Nephron progenitor cell (in vitro differentiated cells): ENCODE measurements at regions not wholly inside any gene's neighbourhood (a gene's known extent, or its start where the extent isn't known, plus 50 kb on each side); places are given as distances from the start of the nearest gene placed in this dataset.

ENCODE experiments used
- DNase-seq: peaks from one replicate; pipeline ENCODE4 v3.0.0; 2021
- H3K27ac Mint-ChIP-seq: 2 replicates; pipeline ENCODE4 v1.8.0; 2021; ENCODE audit warnings: mild to moderate bottlenecking, moderate library complexity, mixed read lengths
- H3K27me3 Mint-ChIP-seq: 2 replicates; pipeline ENCODE4 v1.8.0; 2021; ENCODE audit warnings: mild to moderate bottlenecking, low read depth, mixed read lengths; ENCODE audit not compliant: poor library complexity
- H3K36me3 Mint-ChIP-seq: 2 replicates; pipeline ENCODE4 v1.8.0; 2021; ENCODE audit warnings: low read depth, mixed read lengths
- H3K4me1 Mint-ChIP-seq: 2 replicates; pipeline ENCODE4 v1.8.0; 2021; ENCODE audit warnings: mixed read lengths
- H3K4me3 Mint-ChIP-seq: 2 replicates; pipeline ENCODE4 v1.8.0; 2021; ENCODE audit warnings: mild to moderate bottlenecking, moderate library complexity, mixed read lengths
- H3K9me3 Mint-ChIP-seq: 2 replicates; pipeline ENCODE4 v1.8.0; 2021; ENCODE audit warnings: mild to moderate bottlenecking, moderate library complexity, mixed read lengths
- CTCF ChIP-seq: fragments of 200-600 bp; sonication (generic); IDR thresholded peaks from 2 replicates; pipeline ENCODE4 v1.5.0; 2021; ENCODE audit warnings: antibody characterized with exemption

- no peak overlapping the region for H3K27ac Mint-ChIP-seq
- H3K9me3 Mint-ChIP-seq = peaks cover 8% of the 10 kb centered on the region
- H3K27me3 Mint-ChIP-seq = peaks cover 3% of the 10 kb centered on the region
- DNase-seq = no peak
- H3K4me3 Mint-ChIP-seq = no peak overlapping the region
- no peak for TF ChIP-seq CTCF
- H3K36me3 Mint-ChIP-seq = peaks cover 41% of the 10 kb centered on the region
- peaks cover 32% of the 10 kb centered on the region for H3K4me1 Mint-ChIP-seq
Observed at GRCh38 chr21:31545036-31545435, 114.5 kb upstream of the SOD1 start.

GRCh38 chr21:31543191-31543590 lies 116.3 kb upstream of the SOD1 start:
- Mint-ChIP-seq H3K9me3 (no peaks in the 10 kb centered on the region), H3K36me3 (peaks cover 27% of the 10 kb centered on the region), H3K27ac (peak overlapping the region; percentile 89), H3K4me1 (peaks cover 38% of the 10 kb centered on the region), H3K4me3 (no peak overlapping the region), H3K27me3 (peaks cover 3% of the 10 kb centered on the region)
- no peak for TF ChIP-seq CTCF
- no peak for DNase-seq

GRCh38 chr21:31538816-31539215 lies 120.7 kb upstream of the SOD1 start:
- Mint-ChIP-seq H3K36me3 (peaks cover 34% of the 10 kb centered on the region), H3K27ac (peak overlapping the region; percentile 91), H3K4me3 (no peak overlapping the region), H3K4me1 (peaks cover 15% of the 10 kb centered on the region), H3K27me3 (peaks cover 3% of the 10 kb centered on the region), H3K9me3 (no peaks in the 10 kb centered on the region)
- no peak for TF ChIP-seq CTCF
- DNase-seq = no peak

GRCh38 chr21:31537872-31538576 lies 121.5 kb upstream of the SOD1 start:
- H3K4me3 Mint-ChIP-seq = no peak overlapping the region
- peak; percentile 28 for TF ChIP-seq CTCF
- H3K9me3 Mint-ChIP-seq = no peaks in the 10 kb centered on the region
- H3K27ac Mint-ChIP-seq = no peak overlapping the region
- peaks cover 31% of the 10 kb centered on the region for H3K36me3 Mint-ChIP-seq
- H3K27me3 Mint-ChIP-seq = peaks cover 3% of the 10 kb centered on the region
- H3K4me1 Mint-ChIP-seq = peaks cover 13% of the 10 kb centered on the region
- DNase-seq = no peak

GRCh38 chr21:31536138-31536537 lies 123.4 kb upstream of the SOD1 start:
- no peak overlapping the region for H3K27ac Mint-ChIP-seq
- H3K36me3 Mint-ChIP-seq = peaks cover 23% of the 10 kb centered on the region
- peaks cover 28% of the 10 kb centered on the region for H3K4me1 Mint-ChIP-seq
- H3K9me3 Mint-ChIP-seq = no peaks in the 10 kb centered on the region
- no peak for DNase-seq
- TF ChIP-seq CTCF = no peak
- H3K4me3 Mint-ChIP-seq = no peak overlapping the region
- no peaks in the 10 kb centered on the region for H3K27me3 Mint-ChIP-seq

GRCh38 chr21:31531967-31532366 lies 127.5 kb upstream of the SOD1 start:
- H3K4me1 Mint-ChIP-seq = peaks cover 54% of the 10 kb centered on the region
- peak overlapping the region; percentile 73 for H3K27ac Mint-ChIP-seq
- no peak for TF ChIP-seq CTCF
- H3K36me3 Mint-ChIP-seq = peaks cover 41% of the 10 kb centered on the region
- H3K4me3 Mint-ChIP-seq = no peak overlapping the region
- DNase-seq = no peak
- no peaks in the 10 kb centered on the region for H3K9me3 Mint-ChIP-seq
- H3K27me3 Mint-ChIP-seq = no peaks in the 10 kb centered on the region
